ENCODE measurements at regions not wholly inside any gene's neighbourhood (a gene's known extent, or its start where the extent isn't known, plus 50 kb on each side); places are given as distances from the start of the nearest gene placed in this dataset.
"Not testable (repeated sequence)": the region's sequence is repeated elsewhere in the genome, so short reads cannot be mapped to it uniquely, and the experiment has no call there.

DNA sequence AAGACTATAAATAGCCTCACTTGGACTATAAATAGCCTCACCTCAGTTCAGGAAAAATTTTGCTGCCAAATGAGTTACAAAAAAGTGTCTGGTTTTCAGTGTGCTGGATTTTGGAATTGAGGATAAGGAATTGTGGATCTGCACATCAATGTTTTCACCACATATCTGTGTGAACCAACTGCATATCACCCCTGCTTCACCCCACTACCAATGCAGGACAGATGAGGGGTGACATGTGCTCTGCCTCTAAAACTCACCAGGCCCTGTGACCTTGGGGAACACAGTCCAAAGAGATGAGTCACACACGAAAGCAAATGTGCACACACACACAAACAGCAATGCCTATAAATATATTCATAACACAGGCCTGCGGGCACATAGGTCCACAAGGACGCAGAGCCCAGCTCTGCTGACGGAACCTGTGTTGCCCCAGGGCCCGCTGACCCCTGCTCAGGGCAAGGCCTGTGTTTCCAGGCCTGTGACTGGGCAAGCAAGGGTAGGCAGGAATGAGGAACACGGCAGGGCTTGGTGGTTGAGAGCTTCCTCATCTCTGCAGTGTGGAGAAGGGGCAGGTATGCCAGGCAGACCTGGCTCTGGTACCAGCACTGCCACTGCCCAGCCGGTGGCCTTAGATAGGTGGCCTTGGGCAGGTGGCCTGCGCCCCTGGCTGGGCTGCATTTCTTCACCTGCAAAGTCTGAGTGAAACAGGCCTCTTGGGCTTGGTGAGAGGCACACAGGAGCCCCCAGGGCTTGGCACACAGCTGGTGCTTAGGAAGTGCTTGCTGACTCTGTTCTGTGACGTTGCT, 82.4 kb downstream of the ARL6IP4 start:
- no peak for DNase-seq (ENCODE audit: low read depth in 2 of 3, low spot score in 2 of 3)

DNA sequence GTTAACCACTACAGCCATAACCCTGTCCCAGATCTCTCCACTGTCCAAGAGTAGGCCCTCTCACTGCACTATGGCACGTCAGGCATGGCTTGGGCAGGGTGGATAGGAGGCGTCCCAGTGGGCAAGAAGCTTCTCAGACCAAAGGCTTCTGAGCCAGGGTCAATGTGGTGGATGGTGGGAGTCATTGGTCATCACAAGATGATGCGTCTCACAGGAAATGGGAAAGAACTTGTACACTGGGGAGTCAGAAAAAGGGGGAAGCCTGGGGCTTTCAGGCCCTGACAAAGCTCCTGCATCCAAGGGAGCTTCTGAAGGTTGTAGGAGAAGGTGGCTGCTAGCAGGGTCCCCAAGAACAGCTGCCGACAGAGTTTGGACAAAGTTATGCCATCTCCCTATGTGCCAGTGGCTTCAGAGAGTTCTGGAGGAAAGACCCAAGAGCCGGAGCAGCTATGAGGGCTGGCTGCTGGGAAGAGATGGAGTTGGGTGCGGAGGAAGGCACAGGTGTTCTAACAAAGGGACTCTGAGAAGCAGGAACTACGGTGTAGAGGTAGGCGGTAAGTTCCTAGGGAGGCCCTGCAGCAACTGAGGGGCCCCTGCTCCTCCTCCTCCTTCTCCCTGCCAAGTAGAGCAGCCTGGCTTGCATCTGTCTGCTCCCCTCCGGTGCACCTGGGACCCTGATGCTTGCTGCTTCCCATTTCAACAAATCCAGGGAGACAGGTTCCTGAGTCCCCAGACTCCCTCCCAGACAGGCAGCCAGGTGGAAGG, 81.1 kb downstream of the ARL6IP4 start:
- no peak for DNase-seq (ENCODE audit: low read depth in 2 of 3, low spot score in 2 of 3)

DNA sequence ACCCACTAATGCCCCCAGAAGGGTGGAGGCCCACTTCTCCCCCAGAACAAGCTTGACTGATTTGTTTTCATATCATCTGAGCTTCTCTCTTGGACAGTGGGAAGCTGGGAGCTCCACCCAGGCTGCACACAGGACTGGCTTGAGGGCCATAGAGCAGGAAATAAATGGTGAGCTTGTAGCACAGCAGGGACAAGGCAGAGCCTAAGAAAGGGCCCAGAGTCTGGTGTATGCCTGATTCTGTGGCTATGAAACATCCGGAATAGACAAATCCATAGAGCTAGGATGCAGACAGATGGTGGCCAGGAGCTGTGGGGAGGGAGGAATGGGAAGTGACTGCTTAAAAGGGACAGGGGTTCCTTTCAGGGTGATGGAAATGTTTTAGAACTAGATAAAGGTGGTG, 79.0 kb downstream of the ARL6IP4 start:
- DNase-seq (ENCODE audit: low read depth in 2 of 3, low spot score in 2 of 3): no peak

DNA sequence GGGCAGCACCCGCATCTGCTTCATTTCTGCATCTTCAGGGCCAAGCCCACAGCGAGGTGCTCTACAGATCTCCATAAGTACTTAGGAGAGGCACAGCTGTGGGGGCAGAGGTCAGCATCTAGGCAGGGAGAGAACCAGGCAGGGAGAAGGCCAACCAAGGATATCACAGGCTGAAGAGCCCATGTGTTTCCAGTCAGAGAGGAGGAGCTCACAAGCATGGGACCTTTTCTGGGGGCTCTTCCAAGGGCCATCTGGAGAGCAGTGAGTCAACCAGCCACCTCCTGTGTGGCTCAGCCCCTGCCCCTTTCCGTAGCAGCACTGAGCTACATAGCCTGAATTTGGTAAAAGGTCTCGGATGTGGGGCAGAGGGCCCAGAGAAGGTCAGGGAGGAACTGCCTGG, 78.5 kb downstream of the ARL6IP4 start:
- DNase-seq (ENCODE audit: low read depth in 2 of 3, low spot score in 2 of 3): no peak

DNA sequence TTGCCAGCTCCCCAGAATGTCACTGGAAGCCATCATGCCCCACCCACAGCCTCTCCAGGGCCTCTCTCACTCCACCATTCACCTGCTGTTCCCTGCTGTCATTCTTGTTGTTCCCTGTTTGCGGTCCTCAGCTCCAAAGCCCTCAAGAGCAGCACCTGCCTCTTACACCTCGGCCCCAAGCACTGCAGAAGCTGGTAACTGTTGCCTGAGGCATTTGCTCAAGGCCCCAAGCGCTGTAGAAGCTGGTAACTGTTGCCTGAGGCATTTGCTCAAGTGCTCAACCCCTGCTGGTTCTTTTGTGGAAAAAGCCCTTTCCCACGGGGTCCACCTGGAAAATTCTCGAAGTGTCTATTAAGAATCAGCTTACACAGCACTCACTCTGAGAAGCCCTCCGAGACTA, 78.0 kb downstream of the ARL6IP4 start:
- no peak for DNase-seq (ENCODE audit: low read depth in 2 of 3, low spot score in 2 of 3)

DNA sequence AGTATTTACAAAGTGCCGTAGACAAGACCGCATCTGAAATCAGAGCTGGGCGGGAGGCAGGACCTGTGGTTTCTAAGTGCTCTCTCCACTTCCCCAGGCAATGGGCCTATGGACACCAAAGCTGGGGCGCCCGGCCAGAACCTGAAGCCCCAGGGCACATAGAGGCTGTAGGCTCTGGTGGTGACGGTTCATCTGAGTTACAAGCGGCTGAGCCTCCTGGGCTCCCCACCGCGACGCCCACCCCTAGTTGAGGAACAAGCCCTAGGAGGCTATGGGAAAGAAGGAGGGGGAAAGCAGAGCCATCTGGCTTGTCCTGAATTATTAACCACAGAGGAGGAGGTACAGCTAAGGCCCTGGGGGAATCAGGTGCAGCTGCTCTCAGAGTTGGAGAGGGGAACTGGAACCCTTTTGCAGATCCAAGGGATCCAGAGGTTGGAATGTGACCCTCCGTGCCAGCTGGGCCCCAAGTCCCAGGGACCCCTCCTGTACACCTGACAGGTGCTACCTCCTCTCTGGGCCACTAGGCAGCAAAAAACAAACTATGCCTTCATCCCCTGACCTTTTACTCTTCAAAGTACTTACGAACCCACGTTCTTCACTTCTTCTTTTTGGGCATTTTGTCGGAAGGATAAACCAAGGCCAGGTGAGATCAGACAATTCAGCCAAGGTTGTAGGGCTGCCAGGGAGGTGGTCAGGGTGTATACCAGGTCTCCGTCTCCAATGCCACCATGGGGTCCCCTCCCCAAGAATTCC, 77.2 kb downstream of the ARL6IP4 start:
- DNase-seq (ENCODE audit: low read depth in 2 of 3, low spot score in 2 of 3): no peak

DNA sequence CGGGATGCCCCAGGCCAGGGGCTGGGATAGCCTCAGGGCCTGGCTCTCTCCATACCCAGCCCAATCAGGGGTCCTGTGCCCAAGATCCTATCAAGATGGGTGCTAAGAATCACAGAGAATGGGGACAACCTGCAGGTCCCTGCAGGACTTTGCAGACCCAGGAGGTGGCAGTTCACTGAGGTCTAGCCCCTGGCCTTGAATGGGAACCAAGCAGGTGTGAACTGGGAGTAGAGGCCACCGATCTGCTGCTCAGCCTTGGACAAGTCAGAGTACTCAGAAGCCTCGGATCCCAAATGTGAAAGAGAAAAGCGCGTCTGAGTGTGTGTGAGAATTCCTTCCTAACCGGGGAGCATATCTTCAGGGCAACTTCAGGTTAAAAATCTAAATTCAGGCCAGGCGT, 76.2 kb downstream of the ARL6IP4 start:
- DNase-seq (ENCODE audit: low read depth in 2 of 3, low spot score in 2 of 3): no peak

DNA sequence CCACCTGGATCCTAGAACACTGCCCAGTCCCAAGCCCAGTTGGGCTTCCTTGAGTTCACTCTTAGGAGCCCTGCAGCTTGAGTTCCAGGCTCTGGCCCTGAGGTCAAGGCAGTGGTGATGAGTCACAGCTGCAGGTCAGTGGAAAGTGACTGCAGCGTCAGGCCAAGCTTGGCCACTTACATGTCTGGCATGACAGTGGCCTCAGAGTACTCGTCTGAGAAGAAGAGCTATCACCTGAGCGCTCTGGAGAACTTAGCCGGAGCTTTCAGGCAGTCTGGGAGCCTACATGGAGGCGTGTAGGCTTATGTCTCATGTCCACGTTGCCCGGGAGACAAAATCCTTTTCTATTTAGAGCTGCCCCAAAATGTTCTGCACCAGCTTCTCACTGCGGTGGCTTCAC, 75.6 kb downstream of the ARL6IP4 start:
- DNase-seq (ENCODE audit: low read depth in 2 of 3, low spot score in 2 of 3): no peak

DNA sequence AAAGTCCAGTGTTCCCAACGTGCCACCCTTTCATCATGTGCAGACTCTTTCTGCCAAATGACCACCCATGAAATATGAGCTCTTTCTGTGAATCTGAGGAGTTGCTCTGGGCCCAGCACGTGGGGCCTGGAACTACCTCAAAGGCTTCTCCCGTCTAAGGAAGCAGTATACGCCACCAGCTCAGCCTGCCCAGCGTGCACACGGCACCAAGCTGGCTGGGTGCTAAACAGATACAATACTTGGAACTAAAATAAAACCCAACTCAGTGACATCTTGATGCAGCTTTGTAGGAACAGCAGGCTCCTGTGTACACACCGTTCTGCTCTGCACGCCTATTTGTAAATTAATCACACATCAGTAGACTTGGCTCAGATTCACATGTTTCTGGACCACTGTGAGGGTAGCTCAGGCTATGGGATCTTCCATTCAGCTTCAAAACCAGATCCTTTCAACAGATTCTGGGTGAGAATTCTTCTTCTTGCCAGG, 74.8 kb downstream of the ARL6IP4 start:
- DNase-seq (ENCODE audit: low read depth in 2 of 3, low spot score in 2 of 3): no peak

DNA sequence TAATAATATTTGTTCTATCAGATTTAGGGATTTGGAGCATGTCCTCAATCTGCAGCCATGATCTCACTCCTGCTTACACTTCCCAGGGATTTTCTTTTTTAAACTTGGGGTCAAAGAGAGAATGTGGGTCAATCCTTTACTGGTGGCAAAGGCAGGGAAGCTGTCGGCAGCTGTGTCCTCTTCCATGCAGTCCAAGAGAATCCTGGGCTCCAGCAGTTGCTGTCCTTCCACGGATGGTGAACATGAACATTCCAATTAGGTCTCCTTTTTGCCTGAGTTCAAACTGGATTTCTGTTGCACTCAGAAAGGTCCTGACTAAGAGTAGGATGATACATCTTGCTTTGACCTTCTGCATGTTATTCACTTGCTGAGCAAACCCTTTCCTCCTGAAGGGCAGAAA, 73.9 kb downstream of the ARL6IP4 start:
- DNase-seq (ENCODE audit: low read depth in 2 of 3, low spot score in 2 of 3): no peak

DNA sequence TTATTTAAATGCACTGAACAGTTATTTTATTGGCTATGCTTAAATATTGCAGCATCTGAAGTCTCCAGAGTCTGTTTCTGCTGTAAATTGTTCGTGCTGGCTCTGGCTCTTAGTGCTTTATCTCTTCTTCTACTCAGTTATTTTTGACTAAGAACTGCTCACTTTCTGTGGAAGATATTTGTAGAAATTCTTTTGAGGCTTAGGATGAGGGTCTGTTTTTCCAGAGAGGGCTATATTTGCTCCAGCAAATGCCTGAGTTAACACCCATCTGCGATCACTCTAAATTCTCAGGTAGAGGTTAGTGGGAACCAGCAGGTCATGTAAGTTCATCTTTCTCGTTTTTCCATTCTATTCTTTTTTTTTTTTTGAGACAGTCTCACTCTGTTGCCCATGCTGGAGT, 71.1 kb downstream of the ARL6IP4 start:
- no peak for DNase-seq (ENCODE audit: low read depth in 2 of 3, low spot score in 2 of 3)

DNA sequence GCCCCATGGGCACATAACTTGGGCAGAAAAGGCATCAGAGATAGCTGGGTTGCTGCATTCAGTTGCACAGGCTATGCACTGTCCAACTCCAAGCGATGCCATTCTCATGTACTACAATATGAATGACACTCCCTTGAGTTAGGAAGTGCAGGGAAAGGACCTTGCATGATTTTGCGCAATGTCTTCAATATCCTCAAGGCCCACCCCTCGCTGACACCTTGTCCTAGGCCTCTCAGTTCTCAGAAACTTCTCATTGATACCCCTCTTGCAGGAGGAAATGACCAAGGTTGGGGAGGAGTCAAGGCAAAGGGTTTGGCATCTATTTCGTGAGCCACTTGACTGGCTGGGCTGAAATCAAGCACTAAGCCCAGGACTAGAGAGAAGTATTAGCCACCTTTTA, 70.4 kb downstream of the ARL6IP4 start:
- DNase-seq (ENCODE audit: low read depth in 2 of 3, low spot score in 2 of 3): no peak

DNA sequence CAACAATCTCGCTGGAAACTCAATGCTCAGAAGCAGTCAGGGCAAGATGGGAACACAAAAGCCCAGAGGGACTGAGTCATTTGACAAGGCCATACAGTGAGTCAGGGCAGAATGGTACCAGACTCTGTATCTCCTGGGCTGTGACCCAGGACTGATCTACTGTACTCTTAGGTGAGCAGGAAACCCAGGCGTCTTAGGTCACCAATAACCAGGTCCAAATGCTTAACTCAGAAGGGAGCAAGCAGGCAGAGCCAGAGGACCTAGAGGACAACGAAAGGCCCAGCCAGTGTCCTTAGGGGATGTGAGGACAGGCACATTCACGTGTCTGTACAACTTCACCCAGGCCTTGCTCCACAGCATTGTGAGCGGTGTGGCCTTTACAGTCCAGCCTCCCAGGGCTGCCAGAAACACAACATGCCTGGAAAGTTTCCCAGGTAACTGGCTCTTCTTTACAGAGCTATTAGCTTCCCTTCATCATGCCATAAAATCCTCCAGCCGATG, 69.9 kb downstream of the ARL6IP4 start:
- no peak for DNase-seq (ENCODE audit: low read depth in 2 of 3, low spot score in 2 of 3)

DNA sequence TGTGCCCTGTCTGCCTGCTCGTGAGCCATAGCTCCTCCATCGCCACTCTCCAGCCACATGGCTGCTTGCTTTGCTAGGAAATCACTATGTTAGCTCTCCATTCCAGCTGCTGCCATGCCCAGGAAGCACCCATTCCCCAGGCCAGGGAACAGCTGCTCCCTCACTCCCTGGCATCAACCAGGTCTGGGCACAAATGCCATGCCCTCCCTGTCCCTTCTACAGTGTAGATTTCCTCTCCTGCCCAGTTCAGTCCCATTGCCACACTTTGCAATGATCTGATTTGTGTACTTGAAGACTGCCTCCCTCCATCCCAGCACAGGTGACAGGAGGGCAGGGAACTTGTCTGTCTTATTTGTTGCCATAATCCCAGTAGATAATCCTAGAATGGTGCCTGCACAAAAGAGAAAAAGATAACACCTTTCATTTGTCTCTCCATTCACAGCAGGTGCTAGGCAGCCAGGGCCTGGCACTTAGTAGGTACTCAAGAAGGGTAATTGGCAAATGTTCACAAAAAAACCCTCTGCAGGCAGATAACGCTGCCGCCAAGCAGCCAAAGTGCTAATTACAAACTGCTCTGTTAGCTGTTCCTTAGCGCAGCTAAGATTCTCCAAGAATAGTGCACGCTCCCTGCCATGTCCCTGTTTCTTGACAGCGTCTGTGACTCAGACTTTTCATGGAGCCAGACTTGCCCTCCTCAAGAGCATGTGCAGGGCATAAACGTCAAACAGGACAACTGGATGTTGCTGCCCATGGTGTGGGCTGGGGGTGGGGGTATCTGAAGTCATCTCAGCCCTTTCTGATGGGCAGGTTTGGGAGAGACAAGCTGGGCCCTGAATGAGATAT, 69.1 kb downstream of the ARL6IP4 start:
- DNase-seq (ENCODE audit: low read depth in 2 of 3, low spot score in 2 of 3): no peak

DNA sequence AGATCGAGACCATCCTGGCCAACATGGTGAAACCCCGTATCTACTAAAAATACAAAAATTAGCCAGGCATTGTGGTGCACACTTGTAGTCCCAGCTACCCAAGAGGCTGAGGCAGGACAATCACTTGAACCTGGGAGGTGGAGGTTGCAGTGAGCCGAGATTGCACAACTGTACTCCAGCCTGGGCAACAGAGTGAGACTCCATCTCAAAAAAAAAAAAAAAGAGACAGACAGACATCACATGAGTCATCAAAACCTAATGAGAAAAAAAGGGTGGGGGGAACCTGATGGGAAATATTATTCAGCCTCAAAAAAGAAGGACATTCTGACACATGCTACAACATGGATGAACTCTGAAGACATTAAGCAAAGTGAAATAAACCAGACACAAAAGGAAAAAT, 67.4 kb downstream of the ARL6IP4 start:
- not testable (repeated sequence) for DNase-seq (ENCODE audit: low read depth in 2 of 3, low spot score in 2 of 3)

DNA sequence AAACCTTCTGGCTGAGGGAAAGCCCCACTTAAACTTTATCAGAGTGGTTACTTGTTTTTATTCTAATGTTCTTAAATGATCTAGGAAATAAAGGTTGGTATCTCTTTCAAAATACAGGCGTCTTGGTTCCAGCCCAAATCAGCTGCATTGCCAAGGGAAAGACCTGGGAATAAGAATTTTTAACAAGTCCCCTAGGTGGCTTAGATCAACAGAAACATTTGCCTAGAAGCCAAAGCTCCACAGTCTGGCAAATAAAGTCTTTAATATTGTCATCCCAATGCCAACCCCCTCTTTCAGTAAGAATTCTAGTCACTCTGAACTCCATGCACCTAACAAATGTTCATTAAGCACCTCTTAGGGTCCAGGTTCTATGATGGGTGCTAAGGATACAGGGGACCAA, 66.8 kb downstream of the ARL6IP4 start:
- no peak for DNase-seq (ENCODE audit: low read depth in 2 of 3, low spot score in 2 of 3)

DNA sequence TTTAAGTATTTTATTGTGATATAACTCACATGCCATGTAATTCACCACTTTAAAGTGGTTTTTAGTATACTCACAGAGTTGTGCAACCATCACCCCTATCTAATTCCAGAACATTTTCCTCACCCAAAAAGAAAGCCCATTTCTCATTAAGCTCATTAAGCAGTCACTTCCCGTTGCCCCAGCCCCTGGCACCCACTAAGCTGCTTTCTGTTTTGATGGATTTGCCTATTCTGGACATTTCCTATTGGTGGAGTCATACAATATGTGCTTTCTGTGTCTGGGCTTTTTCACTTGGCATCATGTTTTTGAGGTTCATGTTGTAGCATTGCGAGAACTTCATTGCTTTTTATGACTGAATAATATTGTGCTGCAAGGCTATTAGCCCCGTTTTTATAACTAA, 66.0 kb downstream of the ARL6IP4 start:
- DNase-seq (ENCODE audit: low read depth in 2 of 3, low spot score in 2 of 3): no peak

DNA sequence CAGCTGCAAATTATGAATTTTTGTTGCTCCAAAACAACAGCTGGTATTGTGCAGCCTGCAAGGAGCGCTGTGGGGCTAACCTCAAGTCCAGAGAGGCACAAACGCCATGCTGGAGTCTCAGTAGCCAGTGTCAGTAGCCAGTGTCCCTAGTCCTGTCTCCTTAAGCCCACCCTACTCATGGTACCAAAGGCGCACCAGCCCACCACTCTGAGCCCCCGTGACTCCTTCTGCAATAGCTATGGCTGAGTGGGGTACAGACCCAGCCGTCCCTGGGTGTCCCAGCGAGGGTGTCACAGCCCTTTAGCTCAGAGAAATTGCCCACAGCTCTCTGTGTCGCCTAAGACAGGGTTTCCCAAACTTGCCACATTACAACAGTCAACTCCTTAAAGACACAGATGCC, 65.2 kb downstream of the ARL6IP4 start:
- no peak for DNase-seq (ENCODE audit: low read depth in 2 of 3, low spot score in 2 of 3)

DNA sequence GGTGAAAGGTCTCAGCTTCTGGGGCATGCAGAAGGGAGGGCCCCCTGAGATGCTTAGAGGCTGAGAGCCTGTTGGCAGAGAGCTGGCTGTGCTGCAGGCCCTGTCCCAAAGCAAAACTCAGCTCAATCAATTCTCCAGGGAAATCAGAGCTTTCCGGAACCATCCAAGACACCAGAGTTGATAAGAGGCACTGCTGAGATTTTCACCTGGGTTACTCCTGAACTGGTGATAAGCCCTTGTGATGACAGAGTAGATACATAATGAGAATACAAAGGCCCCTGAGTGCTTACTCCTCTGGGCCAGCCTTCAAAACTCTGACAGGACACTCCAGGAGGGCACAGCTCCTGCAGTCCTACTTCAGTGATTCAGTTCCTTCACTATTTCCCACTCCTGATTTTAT, 63.9 kb downstream of the ARL6IP4 start:
- no peak for DNase-seq (ENCODE audit: low read depth in 2 of 3, low spot score in 2 of 3)

DNA sequence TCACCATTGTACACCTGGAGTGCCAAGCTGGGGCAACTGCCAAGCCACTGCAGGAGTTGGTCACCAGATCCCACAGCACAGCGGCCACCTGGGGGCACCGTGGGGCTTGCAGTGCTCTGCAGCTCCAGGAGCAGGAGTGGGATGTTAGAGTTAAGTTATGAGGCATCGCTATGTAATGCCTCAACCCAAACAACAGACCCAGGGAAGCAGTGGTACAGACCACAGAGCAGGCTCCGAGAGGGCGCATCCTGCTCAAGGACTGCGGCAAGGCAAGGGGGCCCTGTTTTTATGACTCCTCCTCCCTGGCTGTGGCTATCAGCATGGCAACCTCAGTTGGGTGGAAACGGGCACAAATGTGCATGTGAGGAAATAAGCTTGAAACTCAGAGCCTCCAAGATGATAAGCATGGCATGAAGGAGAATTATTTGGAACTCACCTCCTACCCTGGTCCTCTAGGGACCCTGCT, 63.1 kb downstream of the ARL6IP4 start:
- peak; percentile 35 to 53 (median 41) for DNase-seq (ENCODE audit: low read depth in 2 of 3, low spot score in 2 of 3)

DNA sequence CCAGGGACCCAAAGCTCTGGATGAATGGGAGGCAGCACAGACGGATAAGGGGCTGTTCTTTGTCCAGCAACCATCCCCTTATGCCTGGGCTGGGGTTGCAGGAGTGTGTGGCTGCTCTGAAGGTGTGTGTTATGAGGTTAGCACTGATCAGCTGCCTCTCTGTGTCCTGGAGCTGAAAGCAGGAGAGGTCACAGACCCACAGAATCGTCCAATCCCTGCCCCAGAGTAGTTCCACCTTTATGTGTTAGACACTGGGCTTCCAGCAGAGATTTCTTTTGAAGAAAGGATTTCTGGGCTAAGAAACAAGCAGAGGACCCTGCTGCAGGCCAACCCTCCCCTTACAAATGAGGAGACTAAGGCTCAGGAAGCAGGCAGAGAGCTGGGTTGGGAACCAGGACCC, 62.4 kb downstream of the ARL6IP4 start:
- no peak for DNase-seq (ENCODE audit: low read depth in 2 of 3, low spot score in 2 of 3)

Measured in activated CD8-positive, alpha-beta memory T cell treated with anti-CD3 and anti-CD28 coated beads for 48 hours (primary cell).